ENCODE measurements at regions not wholly inside any gene's neighbourhood (a gene's known extent, or its start where the extent isn't known, plus 50 kb on each side); places are given as distances from the start of the nearest gene placed in this dataset.

GRCh38 chr5:56612759-56613158 lies 202.6 kb upstream of the MAP3K1 start:
- 93% methylated on average over 1 of the region's 1 CpG for WGBS (ENCODE audit: low lambda C conversion rate, missing lambda C conversion rate)
- H3K9me3 ChIP-seq (ENCODE audit: low read depth): no peaks in the 10 kb centered on the region
- H3K36me3 ChIP-seq (replicated peaks; ENCODE audit: insufficient read depth, low read depth): no peaks in the 10 kb centered on the region
- no peak overlapping the region for H3K27ac ChIP-seq
- no peaks in the 10 kb centered on the region for H3K9me2 ChIP-seq (replicated peaks; ENCODE audit: insufficient read depth)
- H2AFZ ChIP-seq: no peak overlapping the region
- DNase-seq (ENCODE audit: low spot score): no peak
- TF ChIP-seq EZH2 (IDR thresholded peaks at IDR 0.05; ENCODE audit: borderline replicate concordance): no peak
- TF ChIP-seq CTCF (IDR thresholded peaks at IDR 0.05; ENCODE audit: poor library complexity): no peak
- TF ChIP-seq EZH2phosphoT487 (IDR thresholded peaks at IDR 0.05; ENCODE audit: low read depth, severe bottlenecking, unreplicated experiment): no peak
- H3K4me1 ChIP-seq (ENCODE audit: insufficient read depth): peaks cover 13% of the 10 kb centered on the region
- no peaks in the 10 kb centered on the region for H3K79me2 ChIP-seq
- H4K20me1 ChIP-seq (ENCODE audit: insufficient read depth, poor library complexity, severe bottlenecking): no peaks in the 10 kb centered on the region
- H3K4me2 ChIP-seq: no peak overlapping the region
- no peak overlapping the region for H3K4me3 ChIP-seq
- H3K27me3 ChIP-seq: no peaks in the 10 kb centered on the region

- H3K9me3 ChIP-seq (ENCODE audit: low read depth): no peaks in the 10 kb centered on the region
- no peak overlapping the region for H2AFZ ChIP-seq
- peaks cover 15% of the 10 kb centered on the region for H3K4me1 ChIP-seq (ENCODE audit: insufficient read depth)
- no peak overlapping the region for H3K4me2 ChIP-seq
- H3K9me2 ChIP-seq (replicated peaks; ENCODE audit: insufficient read depth): no peaks in the 10 kb centered on the region
- no peaks in the 10 kb centered on the region for H3K36me3 ChIP-seq (replicated peaks; ENCODE audit: insufficient read depth, low read depth)
- no peaks in the 10 kb centered on the region for H3K79me2 ChIP-seq
- no peaks in the 10 kb centered on the region for H4K20me1 ChIP-seq (ENCODE audit: insufficient read depth, poor library complexity, severe bottlenecking)
- H3K27me3 ChIP-seq: no peaks in the 10 kb centered on the region
- H3K4me3 ChIP-seq: no peak overlapping the region
- TF ChIP-seq EZH2phosphoT487 (IDR thresholded peaks at IDR 0.05; ENCODE audit: low read depth, severe bottlenecking, unreplicated experiment) (no peak), CTCF (IDR thresholded peaks at IDR 0.05; ENCODE audit: poor library complexity) (no peak), EZH2 (IDR thresholded peaks at IDR 0.05; ENCODE audit: borderline replicate concordance) (no peak)
- no peak overlapping the region for H3K27ac ChIP-seq
- 85% methylated on average over 2 of the region's 2 CpGs for WGBS (ENCODE audit: low lambda C conversion rate, missing lambda C conversion rate)
- no peak for DNase-seq (ENCODE audit: low spot score)
Measured at GRCh38 chr5:56612353-56612752, 203.0 kb upstream of the MAP3K1 start.

GRCh38 chr5:56610093-56610698 lies 205.2 kb upstream of the MAP3K1 start:
- H3K9me3 ChIP-seq (ENCODE audit: low read depth): no peaks in the 10 kb centered on the region
- 73% methylated on average over 4 of the region's 4 CpGs for WGBS (ENCODE audit: low lambda C conversion rate, missing lambda C conversion rate)
- H3K79me2 ChIP-seq: no peaks in the 10 kb centered on the region
- TF ChIP-seq EZH2 (IDR thresholded peaks at IDR 0.05; ENCODE audit: borderline replicate concordance) (no peak), EZH2phosphoT487 (IDR thresholded peaks at IDR 0.05; ENCODE audit: low read depth, severe bottlenecking, unreplicated experiment) (no peak), CTCF (IDR thresholded peaks at IDR 0.05; ENCODE audit: poor library complexity) (no peak)
- H2AFZ ChIP-seq: no peak overlapping the region
- peaks cover 7% of the 10 kb centered on the region for H3K4me1 ChIP-seq (ENCODE audit: insufficient read depth)
- no peaks in the 10 kb centered on the region for H3K9me2 ChIP-seq (replicated peaks; ENCODE audit: insufficient read depth)
- no peaks in the 10 kb centered on the region for H4K20me1 ChIP-seq (ENCODE audit: insufficient read depth, poor library complexity, severe bottlenecking)
- no peaks in the 10 kb centered on the region for H3K27me3 ChIP-seq
- no peak overlapping the region for H3K27ac ChIP-seq
- no peaks in the 10 kb centered on the region for H3K36me3 ChIP-seq (replicated peaks; ENCODE audit: insufficient read depth, low read depth)
- no peak overlapping the region for H3K4me2 ChIP-seq
- H3K4me3 ChIP-seq: no peak overlapping the region
- no peak for DNase-seq (ENCODE audit: low spot score)
